Spleen (tissue), 11 donors: ENCODE measurements at regions not wholly inside any gene's neighbourhood (a gene's known extent, or its start where the extent isn't known, plus 50 kb on each side); places are given as distances from the start of the nearest gene placed in this dataset.

Experiments used
- DNase-seq: peaks from one replicate; pipeline ENCODE4 v3.0.0-alpha.2; 2020
- H3K27ac ChIP-seq, 8 donors: fragments of 200-600 bp; sonication (generic) in 7 of 8; 1 replicate in 4 of 8; 2 replicates in 4 of 8; pipeline versions ENCODE4 v1.5.0 to v1.8.0; 2016 to 2021; ENCODE audit warnings: inconsistent platforms in 4 of 8, mild to moderate bottlenecking in 4 of 8, moderate library complexity in 1 of 8
- H3K27me3 ChIP-seq, 7 donors: fragments of 200-600 bp; sonication (generic) in 6 of 7; replicated peaks in 1 of 7; 1 replicate in 4 of 7; 2 replicates in 3 of 7; pipeline versions ENCODE4 v1.5.0 to v1.8.0; 2016 to 2021; ENCODE audit warnings: inconsistent platforms in 3 of 7, mild to moderate bottlenecking in 1 of 7
- H3K36me3 ChIP-seq, 6 donors: fragments of 200-600 bp; sonication (generic) in 5 of 6; 1 replicate in 4 of 6; 2 replicates in 2 of 6; pipeline versions ENCODE4 v1.5.0 to v1.8.0; 2016 to 2021; ENCODE audit warnings: inconsistent platforms in 2 of 6
- H3K4me1 ChIP-seq, 6 donors: fragments of 200-600 bp; sonication (generic) in 5 of 6; 1 replicate in 3 of 6; 2 replicates in 3 of 6; pipeline versions ENCODE4 v1.5.0 to v1.8.0; 2016 to 2021; ENCODE audit warnings: inconsistent platforms in 3 of 6
- H3K4me3 ChIP-seq, 8 donors: fragments of 200-600 bp; sonication (generic) in 7 of 8; 1 replicate in 4 of 8; 2 replicates in 4 of 8; pipeline versions ENCODE4 v1.5.0 to v1.8.0; 2016 to 2021; ENCODE audit warnings: inconsistent platforms in 4 of 8, mild to moderate bottlenecking in 4 of 8, moderate library complexity in 2 of 8
- H3K9me3 ChIP-seq, 8 donors: fragments of 200-600 bp; sonication (generic) in 7 of 8; 1 replicate in 4 of 8; 2 replicates in 4 of 8; pipeline versions ENCODE4 v1.5.0 to v1.8.0; 2016 to 2021; ENCODE audit warnings: inconsistent platforms in 4 of 8
- CTCF ChIP-seq, 11 experiments: fragments of 200-600 bp in 7 of 11; fragments of 450-650 bp in 4 of 11; sonication (generic) in 4 of 11; IDR thresholded peaks in 8 of 11; conservative IDR thresholded peaks in 3 of 11; 1 replicate in 7 of 11; 2 replicates in 4 of 11; pipeline versions ENCODE4 v1.4.0 to v1.8.0; 2016 to 2021; ENCODE audit warnings: antibody characterized with exemption in 11 of 11, inconsistent platforms in 4 of 11, mild to moderate bottlenecking in 1 of 11
- POLR2A ChIP-seq, 3 donors: fragments of 450-650 bp; IDR thresholded peaks; one replicate each; pipeline ENCODE4 v1.5.1; 2017; ENCODE audit warnings: antibody characterized with exemption in 3 of 3, mild to moderate bottlenecking in 1 of 3
- POLR2AphosphoS5 ChIP-seq, 3 donors: sonication (generic); formaldehyde crosslinking; IDR thresholded peaks; one replicate each; pipeline ENCODE4 v1.5.1; 2017; ENCODE audit warnings: antibody characterized with exemption in 3 of 3
- WGBS, 5 donors: extraction: QIAGEN DNeasy Blood & Tissue Kit in 3 of 5; methylation state at CpG; one replicate each; pipeline versions ENCODE4 v1.1.5 to v1.1.7; 2013 to 2018; 5-methylcytosine and 5-hydroxymethylcytosine counted together
- intact Hi-C: fragments of 100-400 bp; cut with DNase I; formaldehyde crosslinking; loops from one replicate; pipeline ENCODE4 v1.15.0; 2023; ENCODE audit warnings: low total_unique reads
- donor health status: healthy with polysubstance abuse.
- donor health status: DM: no; HTN: no; CAD: no; lungs with moderate emphysema.
- donor health status: DM: no; HTN: no; CAD: no.
- donor health status: Bipolar disorder and iron deficiency.
- donor health status: healthy.
- donor health status: DM: no; HTN: no; CAD: no.
- donor health status: DM: yes; HTN: yes; CAD: no.

- no peaks in the 10 kb centered on the region for H3K36me3 ChIP-seq
- WGBS, 5 donors = 92 to 99% (median 93%) methylated on average over 2 of the region's 2 CpGs
- intact Hi-C loops = no loop called here
- no peak overlapping the region for H3K27ac ChIP-seq
- no peak overlapping the region for H3K4me3 ChIP-seq
- DNase-seq = no peak
- H3K4me1 ChIP-seq = peaks cover 2 to 27% (median 9%) of the 10 kb centered on the region in 6 donors
- no peaks in the 10 kb centered on the region for H3K27me3 ChIP-seq
- TF ChIP-seq POLR2AphosphoS5 (IDR thresholded peaks at IDR 0.05) (no peak), POLR2A (IDR thresholded peaks at IDR 0.05) (no peak), CTCF (IDR thresholded peaks at IDR 0.05 in 8 of 11, conservative IDR thresholded peaks at IDR 0.05 in 3 of 11) (no peak)
- H3K9me3 ChIP-seq = no peaks in the 10 kb centered on the region
These were observed 124.9 kb upstream of the ZNF608 start for GRCh38 chr5:124871303-124871702.

GRCh38 chr5:124872086-124872485, 125.6 kb upstream of the ZNF608 start:
- peaks cover 0 to 19% (median 8%) of the 10 kb centered on the region in 6 donors for H3K4me1 ChIP-seq
- no peaks in the 10 kb centered on the region for H3K36me3 ChIP-seq
- H3K9me3 ChIP-seq = no peaks in the 10 kb centered on the region
- intact Hi-C loops = no loop called here
- WGBS, 5 donors = 87 to 95% (median 93%) methylated on average over 5 of the region's 5 CpGs
- no peak overlapping the region for H3K27ac ChIP-seq
- no peaks in the 10 kb centered on the region for H3K27me3 ChIP-seq
- no peak for TF ChIP-seq POLR2AphosphoS5 (IDR thresholded peaks at IDR 0.05)
- TF ChIP-seq POLR2A (IDR thresholded peaks at IDR 0.05) = no peak
- no peak for TF ChIP-seq CTCF (IDR thresholded peaks at IDR 0.05 in 8 of 11, conservative IDR thresholded peaks at IDR 0.05 in 3 of 11)
- no peak for DNase-seq
- no peak overlapping the region for H3K4me3 ChIP-seq

GRCh38 chr5:124872615-124873014, 126.2 kb upstream of the ZNF608 start:
- TF ChIP-seq POLR2A (IDR thresholded peaks at IDR 0.05) = no peak
- no peaks in the 10 kb centered on the region for H3K9me3 ChIP-seq
- peaks cover 0 to 18% (median 8%) of the 10 kb centered on the region in 6 donors for H3K4me1 ChIP-seq
- intact Hi-C loops = no loop called here
- H3K27me3 ChIP-seq = no peaks in the 10 kb centered on the region
- no peak for DNase-seq
- H3K27ac ChIP-seq = no peak overlapping the region
- WGBS, 5 donors = 69 to 90% (median 76%) methylated on average over 2 of the region's 2 CpGs
- no peak overlapping the region for H3K4me3 ChIP-seq
- H3K36me3 ChIP-seq = no peaks in the 10 kb centered on the region

- no peak for DNase-seq
- intact Hi-C loops = no loop called here
- TF ChIP-seq POLR2AphosphoS5 (IDR thresholded peaks at IDR 0.05) = no peak
- no peak for TF ChIP-seq POLR2A (IDR thresholded peaks at IDR 0.05)
- no peak for TF ChIP-seq CTCF (IDR thresholded peaks at IDR 0.05 in 8 of 11, conservative IDR thresholded peaks at IDR 0.05 in 3 of 11)
- peaks cover 0 to 18% (median 8%) of the 10 kb centered on the region in 6 donors for H3K4me1 ChIP-seq
- no peaks in the 10 kb centered on the region for H3K9me3 ChIP-seq
- no peak overlapping the region for H3K27ac ChIP-seq
- no peaks in the 10 kb centered on the region for H3K27me3 ChIP-seq
- H3K36me3 ChIP-seq = no peaks in the 10 kb centered on the region
- H3K4me3 ChIP-seq = no peak overlapping the region
These were observed 126.7 kb upstream of the ZNF608 start for GRCh38 chr5:124873188-124873587.

GRCh38 chr5:124873713-124874112, 127.3 kb upstream of the ZNF608 start:
- WGBS, 5 donors = 93 to 99% (median 96%) methylated on average over 3 of the region's 3 CpGs
- TF ChIP-seq POLR2AphosphoS5 (IDR thresholded peaks at IDR 0.05) = no peak
- TF ChIP-seq CTCF (IDR thresholded peaks at IDR 0.05 in 8 of 11, conservative IDR thresholded peaks at IDR 0.05 in 3 of 11) = no peak
- TF ChIP-seq POLR2A (IDR thresholded peaks at IDR 0.05) = no peak
- no peaks in the 10 kb centered on the region for H3K36me3 ChIP-seq
- DNase-seq = no peak
- intact Hi-C loops = no loop called here
- H3K27ac ChIP-seq = no peak overlapping the region
- H3K4me3 ChIP-seq = no peak overlapping the region
- H3K9me3 ChIP-seq = no peaks in the 10 kb centered on the region
- H3K4me1 ChIP-seq = peaks cover 0 to 17% (median 8%) of the 10 kb centered on the region in 6 donors
- no peaks in the 10 kb centered on the region for H3K27me3 ChIP-seq
